WTC11 (cell line): ENCODE measurements at regions not wholly inside any gene's neighbourhood (a gene's known extent, or its start where the extent isn't known, plus 50 kb on each side); places are given as distances from the start of the nearest gene placed in this dataset.

Experiments
- ATAC-seq: fragments of 200-7000 bp; cut with Tn5 transposase; 2 replicates; pipeline ENCODE4 v1.10.0; 2021; ENCODE audit warnings: mild to moderate bottlenecking, moderate library complexity
- CTCF ChIA-PET: fragments of 300-600 bp; sonication (Branson Sonifier 250); formaldehyde crosslinking; loops from one replicate; lab custom pipeline; 2021; ENCODE audit warnings: antibody characterized with exemption; lab: Charles Lee
- POLR2A ChIA-PET: fragments of 350-600 bp; sonication (Branson Sonifier 250); formaldehyde crosslinking; loops from one replicate; lab custom pipeline; 2021; ENCODE audit warnings: antibody characterized with exemption; lab: Charles Lee
- DNase-seq: peaks from one replicate; pipeline ENCODE4 v3.0.0; 2021; ENCODE audit warnings: low spot score
- H3K27ac Mint-ChIP-seq: 2 replicates; pipeline ENCODE4 v1.8.0; 2021; ENCODE audit warnings: mixed read lengths
- H3K27me3 Mint-ChIP-seq: 2 replicates; pipeline ENCODE4 v1.8.0; 2021; ENCODE audit warnings: low read depth, mild to moderate bottlenecking, moderate library complexity, mixed read lengths
- H3K36me3 Mint-ChIP-seq: 2 replicates; pipeline ENCODE4 v1.8.0; 2021; ENCODE audit warnings: mixed read lengths
- H3K4me1 Mint-ChIP-seq: 2 replicates; pipeline ENCODE4 v1.8.0; 2022; ENCODE audit warnings: mixed read lengths
- H3K4me3 Mint-ChIP-seq: 2 replicates; pipeline ENCODE4 v1.8.0; 2021; ENCODE audit warnings: mild to moderate bottlenecking, moderate library complexity, mixed read lengths
- H3K9me3 Mint-ChIP-seq: 2 replicates; pipeline ENCODE4 v1.8.0; 2021; ENCODE audit warnings: mixed read lengths
- ATF1 ChIP-seq: sonication (generic); formaldehyde crosslinking; IDR thresholded peaks from 2 replicates; pipeline ENCODE4 v1.8.1; 2023; ENCODE audit warnings: mild to moderate bottlenecking, moderate library complexity, missing genetic modification reagents
- ATF6 ChIP-seq: sonication (generic); formaldehyde crosslinking; IDR thresholded peaks from 2 replicates; pipeline ENCODE4 v1.8.1; 2023; ENCODE audit warnings: mild to moderate bottlenecking, missing genetic modification reagents
- CREM ChIP-seq: sonication (generic); formaldehyde crosslinking; IDR thresholded peaks from 2 replicates; pipeline ENCODE4 v1.8.1; 2022; ENCODE audit warnings: mild to moderate bottlenecking, missing genetic modification reagents, moderate library complexity
- ELF4 ChIP-seq: sonication (generic); formaldehyde crosslinking; IDR thresholded peaks from 2 replicates; pipeline ENCODE4 v1.8.1; 2022; ENCODE audit warnings: low read depth, mild to moderate bottlenecking, moderate library complexity, missing genetic modification reagents
- ESRRA ChIP-seq: sonication (generic); formaldehyde crosslinking; IDR thresholded peaks from 2 replicates; pipeline ENCODE4 v1.8.1; 2022; ENCODE audit warnings: mild to moderate bottlenecking, missing genetic modification reagents, borderline replicate concordance
- FOXK1 ChIP-seq: sonication (generic); formaldehyde crosslinking; IDR thresholded peaks from 2 replicates; pipeline ENCODE4 v1.8.0; 2022; ENCODE audit warnings: mild to moderate bottlenecking, moderate library complexity, missing genetic modification reagents
- HMGA2 ChIP-seq: fragments of 250-450 bp; sonication (Bioruptor Pico); IDR thresholded peaks from 2 replicates; pipeline ENCODE4 v1.4.0; 2021; ENCODE audit warnings: mild to moderate bottlenecking, moderate library complexity
- IRF2 ChIP-seq: sonication (generic); formaldehyde crosslinking; IDR thresholded peaks from 2 replicates; pipeline ENCODE4 v1.8.0; 2022; ENCODE audit warnings: low read depth, missing genetic modification reagents, borderline replicate concordance
- JUN ChIP-seq: sonication (generic); formaldehyde crosslinking; IDR thresholded peaks from 2 replicates; pipeline ENCODE4 v1.8.0; 2023; ENCODE audit warnings: mild to moderate bottlenecking, missing genetic modification reagents
- KAT7 ChIP-seq: sonication (generic); formaldehyde crosslinking; IDR thresholded peaks from 2 replicates; pipeline ENCODE4 v1.8.1; 2023; ENCODE audit warnings: missing genetic modification reagents, mild to moderate bottlenecking, borderline replicate concordance
- MLX ChIP-seq: sonication (generic); formaldehyde crosslinking; IDR thresholded peaks from 2 replicates; pipeline ENCODE4 v1.8.1; 2023; ENCODE audit warnings: mild to moderate bottlenecking, missing genetic modification reagents, moderate library complexity
- NFYB ChIP-seq: sonication (generic); formaldehyde crosslinking; conservative IDR thresholded peaks from 2 replicates; pipeline ENCODE4 v1.8.0; 2022; ENCODE audit warnings: low read depth, missing genetic modification reagents
- NR1H2 ChIP-seq: sonication (generic); formaldehyde crosslinking; IDR thresholded peaks from 2 replicates; pipeline ENCODE4 v1.9.0; 2021; ENCODE audit warnings: mild to moderate bottlenecking, moderate library complexity, missing genetic modification reagents
- NR3C1 ChIP-seq: sonication (generic); formaldehyde crosslinking; conservative IDR thresholded peaks from 2 replicates; pipeline ENCODE4 v1.8.1; 2023; ENCODE audit warnings: low read depth, mild to moderate bottlenecking, missing genetic modification reagents
- SMAD3 ChIP-seq: sonication (generic); formaldehyde crosslinking; IDR thresholded peaks from 2 replicates; pipeline ENCODE4 v1.8.0; 2022; ENCODE audit warnings: missing genetic modification reagents, mild to moderate bottlenecking, borderline replicate concordance
- SMAD4 ChIP-seq: sonication (generic); formaldehyde crosslinking; IDR thresholded peaks from 2 replicates; pipeline ENCODE4 v1.8.0; 2022; ENCODE audit warnings: mild to moderate bottlenecking, missing genetic modification reagents
- SOX15 ChIP-seq: fragments of 250-450 bp; sonication (Bioruptor Pico); IDR thresholded peaks from 2 replicates; pipeline ENCODE4 v1.9.0; 2021; ENCODE audit warnings: mild to moderate bottlenecking
- STAT6 ChIP-seq: sonication (generic); formaldehyde crosslinking; conservative IDR thresholded peaks from 2 replicates; pipeline ENCODE4 v1.8.1; 2023; ENCODE audit warnings: mild to moderate bottlenecking, low read depth, missing genetic modification reagents, moderate library complexity
- TCF7 ChIP-seq: sonication (generic); formaldehyde crosslinking; IDR thresholded peaks from 2 replicates; pipeline ENCODE4 v1.8.0; 2022; ENCODE audit warnings: mild to moderate bottlenecking, low read depth, missing genetic modification reagents, moderate library complexity
- TEAD4 ChIP-seq: sonication (generic); formaldehyde crosslinking; IDR thresholded peaks from 2 replicates; pipeline ENCODE4 v1.8.0; 2022; ENCODE audit warnings: mild to moderate bottlenecking, missing genetic modification reagents
- ZNF138 ChIP-seq: sonication (generic); formaldehyde crosslinking; conservative IDR thresholded peaks from 2 replicates; pipeline ENCODE4 v1.8.1; 2022; ENCODE audit warnings: mild to moderate bottlenecking, moderate library complexity, missing genetic modification reagents
- ZNF232 ChIP-seq: sonication (generic); formaldehyde crosslinking; IDR thresholded peaks from 2 replicates; pipeline ENCODE4 v1.8.0; 2022; ENCODE audit warnings: mild to moderate bottlenecking, missing genetic modification reagents
- ZNF263 ChIP-seq: sonication (generic); formaldehyde crosslinking; IDR thresholded peaks from 2 replicates; pipeline ENCODE4 v1.8.1; 2022; ENCODE audit warnings: low read depth, mild to moderate bottlenecking, moderate library complexity, missing genetic modification reagents
- ZNF512 ChIP-seq: sonication (generic); formaldehyde crosslinking; IDR thresholded peaks from 2 replicates; pipeline ENCODE4 v1.8.1; 2022; ENCODE audit warnings: missing genetic modification reagents, borderline replicate concordance

GRCh38 chr6:154569156-154569862 is 58.8 kb upstream of the CNKSR3 start:
- ATAC-seq, result no peak
- H3K27me3 Mint-ChIP-seq, result no peaks in the 10 kb centered on the region
- no peak for DNase-seq
- ChIA-PET CTCF (interaction anchor here (1.0 to 1.2 kb wide), 3 partner anchors 59 to 106 kb away, joined by 3 read pairs; partner anchors contain the start of gene CNKSR3), POLR2A (no interaction called here)
- H3K4me1 Mint-ChIP-seq, result no peaks in the 10 kb centered on the region
- no peaks in the 10 kb centered on the region for H3K9me3 Mint-ChIP-seq
- H3K4me3 Mint-ChIP-seq, result no peak overlapping the region
- TF ChIP-seq MLX (CRISPR knock-in tag), result no peak
- TF ChIP-seq NR1H2 (CRISPR knock-in tag), result no peak
- no peak for TF ChIP-seq IRF2
- TF ChIP-seq FOXK1 (CRISPR knock-in tag), result no peak
- no peak for TF ChIP-seq TCF7
- TF ChIP-seq TEAD4 (CRISPR knock-in tag), result no peak
- TF ChIP-seq NFYB (CRISPR knock-in tag), result no peak
- TF ChIP-seq KAT7, result no peak
- TF ChIP-seq HMGA2 (CRISPR knock-in tag), result no peak
- no peak for TF ChIP-seq SMAD4 (CRISPR knock-in tag)
- TF ChIP-seq ELF4 (CRISPR knock-in tag), result no peak
- no peak for TF ChIP-seq ESRRA (CRISPR knock-in tag)
- TF ChIP-seq ZNF263, result no peak
- no peak for TF ChIP-seq ZNF138 (CRISPR knock-in tag)
- TF ChIP-seq, all 79 proteins: peak for 0
- Mint-ChIP-seq H3K36me3 (no peaks in the 10 kb centered on the region), H3K27ac (no peak overlapping the region)

GRCh38 chr6:154570505-154570904 is 60.0 kb upstream of the CNKSR3 start:
- H3K9me3 Mint-ChIP-seq, result no peaks in the 10 kb centered on the region
- DNase-seq, result no peak
- TF ChIP-seq ATF6 (no peak), ZNF232 (CRISPR knock-in tag) (no peak), STAT6 (CRISPR knock-in tag) (no peak), KAT7 (no peak), CREM (CRISPR knock-in tag) (no peak), ATF1 (CRISPR knock-in tag) (no peak), JUN (no peak), SMAD3 (CRISPR knock-in tag) (no peak), TEAD4 (CRISPR knock-in tag) (no peak), ZNF512 (CRISPR knock-in tag) (no peak), NR1H2 (CRISPR knock-in tag) (no peak), SOX15 (CRISPR knock-in tag) (no peak), NR3C1 (no peak)
- TF ChIP-seq, all 79 proteins: peak for 0
- H3K4me1 Mint-ChIP-seq, result no peaks in the 10 kb centered on the region
- no peaks in the 10 kb centered on the region for H3K36me3 Mint-ChIP-seq
- H3K4me3 Mint-ChIP-seq, result no peak overlapping the region
- H3K27ac Mint-ChIP-seq, result no peak overlapping the region
- CTCF ChIA-PET, result no interaction called here
- POLR2A ChIA-PET, result no interaction called here
- no peak for ATAC-seq
- H3K27me3 Mint-ChIP-seq, result no peaks in the 10 kb centered on the region
